WTC11 (cell line): ENCODE measurements at regions not wholly inside any gene's neighbourhood (a gene's known extent, or its start where the extent isn't known, plus 50 kb on each side); places are given as distances from the start of the nearest gene placed in this dataset.

ENCODE experiments used
- ATAC-seq: fragments of 200-7000 bp; cut with Tn5 transposase; 2 replicates; pipeline ENCODE4 v1.10.0; 2021; ENCODE audit warnings: mild to moderate bottlenecking, moderate library complexity
- CTCF ChIA-PET: fragments of 300-600 bp; sonication (Branson Sonifier 250); formaldehyde crosslinking; loops from one replicate; lab custom pipeline; 2021; ENCODE audit warnings: antibody characterized with exemption; lab: Charles Lee
- POLR2A ChIA-PET: fragments of 350-600 bp; sonication (Branson Sonifier 250); formaldehyde crosslinking; loops from one replicate; lab custom pipeline; 2021; ENCODE audit warnings: antibody characterized with exemption; lab: Charles Lee
- DNase-seq: peaks from one replicate; pipeline ENCODE4 v3.0.0; 2021; ENCODE audit warnings: low spot score
- H3K27ac Mint-ChIP-seq: 2 replicates; pipeline ENCODE4 v1.8.0; 2021; ENCODE audit warnings: mixed read lengths
- H3K27me3 Mint-ChIP-seq: 2 replicates; pipeline ENCODE4 v1.8.0; 2021; ENCODE audit warnings: low read depth, mild to moderate bottlenecking, moderate library complexity, mixed read lengths
- H3K36me3 Mint-ChIP-seq: 2 replicates; pipeline ENCODE4 v1.8.0; 2021; ENCODE audit warnings: mixed read lengths
- H3K4me1 Mint-ChIP-seq: 2 replicates; pipeline ENCODE4 v1.8.0; 2022; ENCODE audit warnings: mixed read lengths
- H3K4me3 Mint-ChIP-seq: 2 replicates; pipeline ENCODE4 v1.8.0; 2021; ENCODE audit warnings: mild to moderate bottlenecking, moderate library complexity, mixed read lengths
- H3K9me3 Mint-ChIP-seq: 2 replicates; pipeline ENCODE4 v1.8.0; 2021; ENCODE audit warnings: mixed read lengths
- ARID4B ChIP-seq: sonication (generic); formaldehyde crosslinking; IDR thresholded peaks from 2 replicates; pipeline ENCODE4 v1.8.0; 2023; ENCODE audit warnings: missing genetic modification reagents, mild to moderate bottlenecking, borderline replicate concordance
- CBFB ChIP-seq: sonication (generic); formaldehyde crosslinking; IDR thresholded peaks from 2 replicates; pipeline ENCODE4 v1.8.1; 2022; ENCODE audit warnings: mild to moderate bottlenecking, low read depth, missing genetic modification reagents
- CREB1 ChIP-seq: sonication (generic); formaldehyde crosslinking; IDR thresholded peaks from 2 replicates; pipeline ENCODE4 v1.8.0; 2023; ENCODE audit warnings: mild to moderate bottlenecking, missing genetic modification reagents
- CREM ChIP-seq: sonication (generic); formaldehyde crosslinking; IDR thresholded peaks from 2 replicates; pipeline ENCODE4 v1.8.1; 2022; ENCODE audit warnings: mild to moderate bottlenecking, missing genetic modification reagents, moderate library complexity
- E2F1 ChIP-seq: sonication (generic); formaldehyde crosslinking; IDR thresholded peaks from 2 replicates; pipeline ENCODE4 v1.8.0; 2022; ENCODE audit warnings: mild to moderate bottlenecking, missing genetic modification reagents
- EMX1 ChIP-seq: fragments of 250-450 bp; sonication (Bioruptor Pico); IDR thresholded peaks from 2 replicates; pipeline ENCODE4 v1.8.0; 2021; ENCODE audit warnings: mild to moderate bottlenecking
- GRHL2 ChIP-seq: fragments of 250-450 bp; sonication (Bioruptor Pico); IDR thresholded peaks from 2 replicates; pipeline ENCODE4 v1.8.0; 2022; ENCODE audit warnings: mild to moderate bottlenecking, moderate library complexity; ENCODE audit not compliant: insufficient replicate concordance, severe bottlenecking
- GTF2I ChIP-seq: fragments of 250-450 bp; sonication (Bioruptor Pico); conservative IDR thresholded peaks from 2 replicates; pipeline ENCODE4 v1.4.0; 2021; ENCODE audit warnings: mild to moderate bottlenecking
- IRF2 ChIP-seq: sonication (generic); formaldehyde crosslinking; IDR thresholded peaks from 2 replicates; pipeline ENCODE4 v1.8.0; 2022; ENCODE audit warnings: low read depth, missing genetic modification reagents, borderline replicate concordance
- JAZF1 ChIP-seq: fragments of 250-450 bp; sonication (Bioruptor Pico); IDR thresholded peaks from 2 replicates; pipeline ENCODE4 v1.9.0; 2021; ENCODE audit warnings: moderate library complexity, mild to moderate bottlenecking, inconsistent platforms
- JUN ChIP-seq: sonication (generic); formaldehyde crosslinking; IDR thresholded peaks from 2 replicates; pipeline ENCODE4 v1.8.0; 2023; ENCODE audit warnings: mild to moderate bottlenecking, missing genetic modification reagents
- NFYB ChIP-seq: sonication (generic); formaldehyde crosslinking; conservative IDR thresholded peaks from 2 replicates; pipeline ENCODE4 v1.8.0; 2022; ENCODE audit warnings: low read depth, missing genetic modification reagents
- NR2C2 ChIP-seq: sonication (generic); formaldehyde crosslinking; IDR thresholded peaks from 2 replicates; pipeline ENCODE4 v1.8.0; 2022; ENCODE audit warnings: mild to moderate bottlenecking, missing genetic modification reagents
- OVOL2 ChIP-seq: fragments of 250-450 bp; sonication (Bioruptor Pico); IDR thresholded peaks from 2 replicates; pipeline ENCODE4 v1.9.0; 2021; ENCODE audit warnings: mild to moderate bottlenecking, borderline replicate concordance
- TEAD4 ChIP-seq: sonication (generic); formaldehyde crosslinking; IDR thresholded peaks from 2 replicates; pipeline ENCODE4 v1.8.0; 2022; ENCODE audit warnings: mild to moderate bottlenecking, missing genetic modification reagents
- ZNF219 ChIP-seq: sonication (generic); formaldehyde crosslinking; IDR thresholded peaks from 2 replicates; pipeline ENCODE4 v1.8.0; 2023; ENCODE audit warnings: missing genetic modification reagents, mild to moderate bottlenecking, borderline replicate concordance
- ZNF317 ChIP-seq: sonication (generic); formaldehyde crosslinking; IDR thresholded peaks from 2 replicates; pipeline ENCODE4 v1.8.1; 2023; ENCODE audit warnings: low read depth, mild to moderate bottlenecking, moderate library complexity, missing genetic modification reagents, borderline replicate concordance
- ZNF671 ChIP-seq: fragments of 250-450 bp; sonication (Bioruptor Pico); IDR thresholded peaks from 2 replicates; pipeline ENCODE4 v1.8.0; 2021; ENCODE audit warnings: mild to moderate bottlenecking
- TF ChIP-seq, protein P1 (sequence below): sonication (generic); formaldehyde crosslinking; IDR thresholded peaks from 2 replicates; pipeline ENCODE4 v1.8.1; 2023; ENCODE audit warnings: mild to moderate bottlenecking, missing genetic modification reagents
- TF ChIP-seq, protein P2 (sequence below): sonication (generic); formaldehyde crosslinking; IDR thresholded peaks from 2 replicates; pipeline ENCODE4 v1.8.1; 2023; ENCODE audit warnings: mild to moderate bottlenecking, missing genetic modification reagents, borderline replicate concordance
- TF ChIP-seq, protein P3 (sequence below): fragments of 250-450 bp; sonication (Bioruptor Pico); IDR thresholded peaks from 2 replicates; pipeline ENCODE4 v1.9.0; 2021; ENCODE audit warnings: mild to moderate bottlenecking, borderline replicate concordance

DNA sequence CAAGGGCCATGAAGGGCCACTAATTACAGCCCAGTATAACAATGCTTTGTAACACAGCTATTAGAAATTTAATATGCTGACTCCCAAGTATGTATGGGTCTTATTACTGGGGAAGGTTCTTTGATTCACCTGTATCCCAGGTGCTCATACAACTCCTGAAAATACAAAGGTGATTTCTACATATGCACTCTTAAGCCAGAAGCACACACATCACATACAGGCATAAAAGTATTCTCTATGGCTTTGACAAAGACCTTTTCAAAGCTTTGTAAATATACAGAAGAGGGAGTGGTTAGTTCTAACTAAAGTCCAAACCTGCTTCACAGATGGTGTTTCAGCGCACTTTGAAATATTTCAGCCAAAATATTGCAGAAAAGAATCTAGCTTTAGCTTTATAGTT lies 191.5 kb downstream of the SNCA start (continued):
- no peak for TF ChIP-seq EMX1 (CRISPR knock-in tag)
- TF ChIP-seq CREM (CRISPR knock-in tag) = no peak
- TF ChIP-seq ZNF671 (CRISPR knock-in tag) = no peak
- TF ChIP-seq GRHL2 = no peak
- TF ChIP-seq IRF2 (CRISPR knock-in tag) = no peak
- TF ChIP-seq ZNF317 (CRISPR knock-in tag) = no peak

DNA sequence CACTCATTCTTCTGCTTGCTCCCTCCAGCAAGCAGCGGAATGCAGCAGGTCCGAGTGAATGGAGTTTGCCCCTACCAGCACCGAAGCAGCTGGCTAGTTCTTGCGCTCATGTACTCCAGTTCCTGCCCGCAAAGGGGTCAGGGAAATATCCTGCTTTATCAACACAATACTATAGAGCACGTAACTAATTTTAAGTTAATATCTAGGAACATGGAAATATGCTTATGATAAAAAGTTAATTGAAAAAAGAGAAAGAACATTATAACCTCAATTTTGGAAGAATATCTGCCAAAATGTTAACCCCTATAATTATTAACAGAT lies 195.6 kb downstream of the SNCA start:
- DNase-seq = no peak
- CTCF ChIA-PET = interaction anchor here (0.7 to 2.1 kb wide), 38 partner anchors 10 to 415 kb away, joined by 3 to 19 read pairs (median 6); no protein-coding TSS in a partner anchor
- H3K27me3 Mint-ChIP-seq = peaks cover 3% of the 10 kb centered on the region; the same call in 1 of the 2 replicates
- POLR2A ChIA-PET = no interaction called here
- H3K4me3 Mint-ChIP-seq = peak overlapping the region; percentile 55
- peaks cover 7% of the 10 kb centered on the region for H3K4me1 Mint-ChIP-seq
- ATAC-seq = no peak
- no peaks in the 10 kb centered on the region for H3K36me3 Mint-ChIP-seq
- no peak overlapping the region for H3K27ac Mint-ChIP-seq
- H3K9me3 Mint-ChIP-seq = no peaks in the 10 kb centered on the region
- TF ChIP-seq NFYB (no peak), NR2C2 (CRISPR knock-in tag) (no peak), ZNF671 (CRISPR knock-in tag) (no peak), JAZF1 (CRISPR knock-in tag) (no peak), GTF2I (CRISPR knock-in tag) (no peak), JUN (CRISPR knock-in tag) (no peak), CREB1 (CRISPR knock-in tag) (no peak), E2F1 (CRISPR knock-in tag) (no peak), TEAD4 (CRISPR knock-in tag) (no peak), CBFB (CRISPR knock-in tag) (no peak), ARID4B (no peak), ZNF219 (no peak), OVOL2 (CRISPR knock-in tag) (no peak)
- TF ChIP-seq, protein P1, sequence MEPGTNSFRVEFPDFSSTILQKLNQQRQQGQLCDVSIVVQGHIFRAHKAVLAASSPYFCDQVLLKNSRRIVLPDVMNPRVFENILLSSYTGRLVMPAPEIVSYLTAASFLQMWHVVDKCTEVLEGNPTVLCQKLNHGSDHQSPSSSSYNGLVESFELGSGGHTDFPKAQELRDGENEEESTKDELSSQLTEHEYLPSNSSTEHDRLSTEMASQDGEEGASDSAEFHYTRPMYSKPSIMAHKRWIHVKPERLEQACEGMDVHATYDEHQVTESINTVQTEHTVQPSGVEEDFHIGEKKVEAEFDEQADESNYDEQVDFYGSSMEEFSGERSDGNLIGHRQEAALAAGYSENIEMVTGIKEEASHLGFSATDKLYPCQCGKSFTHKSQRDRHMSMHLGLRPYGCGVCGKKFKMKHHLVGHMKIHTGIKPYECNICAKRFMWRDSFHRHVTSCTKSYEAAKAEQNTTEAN = no peak
- TF ChIP-seq, protein P2, sequence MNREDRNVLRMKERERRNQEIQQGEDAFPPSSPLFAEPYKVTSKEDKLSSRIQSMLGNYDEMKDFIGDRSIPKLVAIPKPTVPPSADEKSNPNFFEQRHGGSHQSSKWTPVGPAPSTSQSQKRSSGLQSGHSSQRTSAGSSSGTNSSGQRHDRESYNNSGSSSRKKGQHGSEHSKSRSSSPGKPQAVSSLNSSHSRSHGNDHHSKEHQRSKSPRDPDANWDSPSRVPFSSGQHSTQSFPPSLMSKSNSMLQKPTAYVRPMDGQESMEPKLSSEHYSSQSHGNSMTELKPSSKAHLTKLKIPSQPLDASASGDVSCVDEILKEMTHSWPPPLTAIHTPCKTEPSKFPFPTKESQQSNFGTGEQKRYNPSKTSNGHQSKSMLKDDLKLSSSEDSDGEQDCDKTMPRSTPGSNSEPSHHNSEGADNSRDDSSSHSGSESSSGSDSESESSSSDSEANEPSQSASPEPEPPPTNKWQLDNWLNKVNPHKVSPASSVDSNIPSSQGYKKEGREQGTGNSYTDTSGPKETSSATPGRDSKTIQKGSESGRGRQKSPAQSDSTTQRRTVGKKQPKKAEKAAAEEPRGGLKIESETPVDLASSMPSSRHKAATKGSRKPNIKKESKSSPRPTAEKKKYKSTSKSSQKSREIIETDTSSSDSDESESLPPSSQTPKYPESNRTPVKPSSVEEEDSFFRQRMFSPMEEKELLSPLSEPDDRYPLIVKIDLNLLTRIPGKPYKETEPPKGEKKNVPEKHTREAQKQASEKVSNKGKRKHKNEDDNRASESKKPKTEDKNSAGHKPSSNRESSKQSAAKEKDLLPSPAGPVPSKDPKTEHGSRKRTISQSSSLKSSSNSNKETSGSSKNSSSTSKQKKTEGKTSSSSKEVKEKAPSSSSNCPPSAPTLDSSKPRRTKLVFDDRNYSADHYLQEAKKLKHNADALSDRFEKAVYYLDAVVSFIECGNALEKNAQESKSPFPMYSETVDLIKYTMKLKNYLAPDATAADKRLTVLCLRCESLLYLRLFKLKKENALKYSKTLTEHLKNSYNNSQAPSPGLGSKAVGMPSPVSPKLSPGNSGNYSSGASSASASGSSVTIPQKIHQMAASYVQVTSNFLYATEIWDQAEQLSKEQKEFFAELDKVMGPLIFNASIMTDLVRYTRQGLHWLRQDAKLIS = no peak
- TF ChIP-seq, protein P3, sequence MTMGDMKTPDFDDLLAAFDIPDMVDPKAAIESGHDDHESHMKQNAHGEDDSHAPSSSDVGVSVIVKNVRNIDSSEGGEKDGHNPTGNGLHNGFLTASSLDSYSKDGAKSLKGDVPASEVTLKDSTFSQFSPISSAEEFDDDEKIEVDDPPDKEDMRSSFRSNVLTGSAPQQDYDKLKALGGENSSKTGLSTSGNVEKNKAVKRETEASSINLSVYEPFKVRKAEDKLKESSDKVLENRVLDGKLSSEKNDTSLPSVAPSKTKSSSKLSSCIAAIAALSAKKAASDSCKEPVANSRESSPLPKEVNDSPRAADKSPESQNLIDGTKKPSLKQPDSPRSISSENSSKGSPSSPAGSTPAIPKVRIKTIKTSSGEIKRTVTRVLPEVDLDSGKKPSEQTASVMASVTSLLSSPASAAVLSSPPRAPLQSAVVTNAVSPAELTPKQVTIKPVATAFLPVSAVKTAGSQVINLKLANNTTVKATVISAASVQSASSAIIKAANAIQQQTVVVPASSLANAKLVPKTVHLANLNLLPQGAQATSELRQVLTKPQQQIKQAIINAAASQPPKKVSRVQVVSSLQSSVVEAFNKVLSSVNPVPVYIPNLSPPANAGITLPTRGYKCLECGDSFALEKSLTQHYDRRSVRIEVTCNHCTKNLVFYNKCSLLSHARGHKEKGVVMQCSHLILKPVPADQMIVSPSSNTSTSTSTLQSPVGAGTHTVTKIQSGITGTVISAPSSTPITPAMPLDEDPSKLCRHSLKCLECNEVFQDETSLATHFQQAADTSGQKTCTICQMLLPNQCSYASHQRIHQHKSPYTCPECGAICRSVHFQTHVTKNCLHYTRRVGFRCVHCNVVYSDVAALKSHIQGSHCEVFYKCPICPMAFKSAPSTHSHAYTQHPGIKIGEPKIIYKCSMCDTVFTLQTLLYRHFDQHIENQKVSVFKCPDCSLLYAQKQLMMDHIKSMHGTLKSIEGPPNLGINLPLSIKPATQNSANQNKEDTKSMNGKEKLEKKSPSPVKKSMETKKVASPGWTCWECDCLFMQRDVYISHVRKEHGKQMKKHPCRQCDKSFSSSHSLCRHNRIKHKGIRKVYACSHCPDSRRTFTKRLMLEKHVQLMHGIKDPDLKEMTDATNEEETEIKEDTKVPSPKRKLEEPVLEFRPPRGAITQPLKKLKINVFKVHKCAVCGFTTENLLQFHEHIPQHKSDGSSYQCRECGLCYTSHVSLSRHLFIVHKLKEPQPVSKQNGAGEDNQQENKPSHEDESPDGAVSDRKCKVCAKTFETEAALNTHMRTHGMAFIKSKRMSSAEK (CRISPR knock-in tag) = no peak
- TF ChIP-seq, all 79 proteins: peak for 0
